A673 (cell line): ENCODE measurements at regions not wholly inside any gene's neighbourhood (a gene's known extent, or its start where the extent isn't known, plus 50 kb on each side); places are given as distances from the start of the nearest gene placed in this dataset.

Experiments
- BruUV-seq: library from RNA; stranded (reverse); fragments of 400-500 nt; replicated peaks from 2 replicates; lab custom pipeline; 2021; lab: Mats Ljungman, UMichigan
- CTCF ChIA-PET: fragments of 300-600 bp; sonication (Branson Sonifier 250); formaldehyde crosslinking; loops from one replicate; lab custom pipeline; 2022; ENCODE audit warnings: antibody characterized with exemption; lab: Charles Lee
- POLR2A ChIA-PET: fragments of 300-600 bp; sonication (Branson Sonifier 250); formaldehyde crosslinking; loops from one replicate; lab custom pipeline; 2022; ENCODE audit warnings: antibody characterized with exemption; ENCODE audit not compliant: low non-redundant PET; lab: Charles Lee
- DNase-seq: peaks from one replicate; pipeline ENCODE4 v3.0.0-alpha.2; 2015; ENCODE audit warnings: low spot score
- H3K27ac ChIP-seq: fragments of 200-600 bp; sonication (generic); 2 replicates; pipeline ENCODE4 v1.5.1; 2016; ENCODE audit warnings: mixed run types, low read depth, mild to moderate bottlenecking, mixed read lengths, antibody characterized with exemption, low read length; ENCODE audit not compliant: poor library complexity, severe bottlenecking
- H3K27me3 ChIP-seq: fragments of 200-600 bp; sonication (generic); replicated peaks from 2 replicates; pipeline ENCODE4 v1.6.1; 2017; ENCODE audit warnings: mixed run types, low read depth, mild to moderate bottlenecking, mixed read lengths, antibody characterized with exemption, low read length; ENCODE audit not compliant: insufficient read depth, poor library complexity
- H3K36me3 ChIP-seq: fragments of 200-600 bp; sonication (generic); 2 replicates; pipeline ENCODE4 v1.6.1; 2016; ENCODE audit warnings: mixed run types, mild to moderate bottlenecking, mixed read lengths, antibody characterized with exemption, low read length; ENCODE audit not compliant: insufficient read depth, poor library complexity, severe bottlenecking
- H3K4me1 ChIP-seq: fragments of 200-600 bp; sonication (generic); 2 replicates; pipeline ENCODE4 v1.6.1; 2017; ENCODE audit warnings: mixed run types, mild to moderate bottlenecking, mixed read lengths, antibody characterized with exemption, low read length; ENCODE audit not compliant: insufficient read depth, poor library complexity, severe bottlenecking
- H3K4me3 ChIP-seq: fragments of 200-600 bp; sonication (generic); 2 replicates; pipeline ENCODE4 v1.5.1; 2016; ENCODE audit warnings: low read depth, mixed run types, mild to moderate bottlenecking, mixed read lengths, low read length; ENCODE audit not compliant: poor library complexity, severe bottlenecking
- H3K9me3 ChIP-seq: fragments of 200-600 bp; sonication (generic); 2 replicates; pipeline ENCODE4 v1.6.1; 2016; ENCODE audit warnings: mixed run types, low read depth, mild to moderate bottlenecking, mixed read lengths, antibody characterized with exemption, low read length; ENCODE audit not compliant: poor library complexity, severe bottlenecking
- EZH2 ChIP-seq: fragments of 200-600 bp; sonication (generic); IDR thresholded peaks from 2 replicates; pipeline ENCODE4 v1.6.1; 2017; ENCODE audit warnings: borderline replicate concordance, low read depth, mild to moderate bottlenecking, mixed read lengths, antibody characterized with exemption, low read length; ENCODE audit not compliant: poor library complexity, severe bottlenecking
- intact Hi-C: fragments of 100-400 bp; cut with micrococcal nuclease; formaldehyde crosslinking; loops from one replicate; pipeline ENCODE4 v1.10.0; 2022; ENCODE audit not compliant: unreplicated experiment
- TF ChIP-seq, protein P1 (sequence below): fragments of 300-800, 200-600 bp; sonication (generic); conservative IDR thresholded peaks from 2 replicates; pipeline ENCODE4 v1.5.1; 2017; ENCODE audit warnings: low read depth, mild to moderate bottlenecking, antibody characterized with exemption, low read length, moderate library complexity, mixed read lengths

DNA sequence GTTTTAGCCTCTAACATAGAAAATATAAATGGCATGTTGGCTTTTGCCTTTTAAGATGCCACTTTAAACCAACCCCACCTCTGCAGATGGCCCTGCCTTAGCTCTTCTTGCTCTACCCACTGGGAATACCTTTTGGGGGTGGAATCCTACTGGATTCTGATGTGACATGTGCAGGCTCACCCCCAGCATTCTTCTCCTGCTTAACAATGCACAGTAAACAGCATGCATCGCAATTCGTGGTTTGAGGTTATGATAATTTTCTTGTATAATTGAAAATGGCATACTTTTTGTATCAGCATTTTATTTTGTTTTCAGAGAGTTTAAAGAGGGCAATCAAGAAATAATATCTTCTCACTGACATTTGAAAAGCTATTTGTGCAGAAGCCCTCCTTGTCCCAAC, 167.9 kb downstream of the AREG start:
- Histone ChIP-seq H3K4me3 (no peak overlapping the region), H3K4me1 (no peaks in the 10 kb centered on the region), H3K27ac (no peak overlapping the region), H3K36me3 (no peaks in the 10 kb centered on the region), H3K9me3 (no peaks in the 10 kb centered on the region), H3K27me3 (no peaks in the 10 kb centered on the region)
- ChIA-PET CTCF (no interaction called here), POLR2A (no interaction called here)
- intact Hi-C loops = no loop called here
- no TSS peak for BruUV-seq
- TF ChIP-seq, protein P1, sequence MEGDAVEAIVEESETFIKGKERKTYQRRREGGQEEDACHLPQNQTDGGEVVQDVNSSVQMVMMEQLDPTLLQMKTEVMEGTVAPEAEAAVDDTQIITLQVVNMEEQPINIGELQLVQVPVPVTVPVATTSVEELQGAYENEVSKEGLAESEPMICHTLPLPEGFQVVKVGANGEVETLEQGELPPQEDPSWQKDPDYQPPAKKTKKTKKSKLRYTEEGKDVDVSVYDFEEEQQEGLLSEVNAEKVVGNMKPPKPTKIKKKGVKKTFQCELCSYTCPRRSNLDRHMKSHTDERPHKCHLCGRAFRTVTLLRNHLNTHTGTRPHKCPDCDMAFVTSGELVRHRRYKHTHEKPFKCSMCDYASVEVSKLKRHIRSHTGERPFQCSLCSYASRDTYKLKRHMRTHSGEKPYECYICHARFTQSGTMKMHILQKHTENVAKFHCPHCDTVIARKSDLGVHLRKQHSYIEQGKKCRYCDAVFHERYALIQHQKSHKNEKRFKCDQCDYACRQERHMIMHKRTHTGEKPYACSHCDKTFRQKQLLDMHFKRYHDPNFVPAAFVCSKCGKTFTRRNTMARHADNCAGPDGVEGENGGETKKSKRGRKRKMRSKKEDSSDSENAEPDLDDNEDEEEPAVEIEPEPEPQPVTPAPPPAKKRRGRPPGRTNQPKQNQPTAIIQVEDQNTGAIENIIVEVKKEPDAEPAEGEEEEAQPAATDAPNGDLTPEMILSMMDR = no peak
- TF ChIP-seq EZH2 = no peak
- no peak for DNase-seq

- no peaks in the 10 kb centered on the region for H3K27me3 ChIP-seq
- POLR2A ChIA-PET = no interaction called here
These were observed 168.3 kb downstream of the AREG start for GRCh38 chr4:74613266-74613665.

DNA sequence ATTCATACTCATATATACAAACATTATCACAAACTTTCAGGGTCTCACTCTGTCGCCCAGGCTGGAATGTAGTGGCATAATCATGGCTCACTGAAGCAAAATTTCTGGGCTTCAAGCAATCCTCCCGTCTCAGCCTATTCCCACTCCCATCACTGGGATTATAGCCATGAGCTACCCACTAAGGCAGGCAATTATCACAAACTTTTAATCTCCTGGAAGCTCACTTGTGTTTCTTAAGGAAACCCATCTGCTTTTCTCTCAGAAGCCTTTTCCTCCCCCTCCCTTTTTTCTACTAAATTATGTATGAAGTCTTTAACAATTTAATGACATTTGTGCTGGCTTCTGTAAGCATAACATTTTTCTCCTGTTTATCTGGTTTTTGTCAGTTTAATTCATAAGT, 170.5 kb downstream of the AREG start:
- BruUV-seq = no TSS peak
- no peaks in the 10 kb centered on the region for H3K27me3 ChIP-seq

More at GRCh38 chr4:74613266-74613665, 168.3 kb downstream of the AREG start:
- TF ChIP-seq, protein P1 = no peak
- no peak for TF ChIP-seq EZH2
- intact Hi-C loops = no loop called here
- Histone ChIP-seq H3K9me3 (no peaks in the 10 kb centered on the region), H3K27ac (no peak overlapping the region), H3K4me3 (no peak overlapping the region), H3K36me3 (no peaks in the 10 kb centered on the region), H3K4me1 (peaks cover 4% of the 10 kb centered on the region)
- CTCF ChIA-PET = no interaction called here
- no TSS peak for BruUV-seq
- DNase-seq = no peak

More for the DNA sequence above, 170.5 kb downstream of the AREG start:
- Histone ChIP-seq H3K9me3 (no peaks in the 10 kb centered on the region), H3K36me3 (no peaks in the 10 kb centered on the region), H3K27ac (no peak overlapping the region), H3K4me1 (peaks cover 6% of the 10 kb centered on the region), H3K4me3 (no peak overlapping the region)
- peak; percentile 59 for DNase-seq
- CTCF ChIA-PET = no interaction called here
- POLR2A ChIA-PET = interaction anchor here (0.7 kb wide), 1 partner anchor 1100 kb away, joined by 3 read pairs; no protein-coding TSS in a partner anchor
- intact Hi-C loops = no loop called here
- TF ChIP-seq, protein P1 = no peak
- TF ChIP-seq EZH2 = no peak
